LoVo (cell line): ENCODE measurements at regions not wholly inside any gene's neighbourhood (a gene's known extent, or its start where the extent isn't known, plus 50 kb on each side); places are given as distances from the start of the nearest gene placed in this dataset.
"Not testable (repeated sequence)": the region's sequence is repeated elsewhere in the genome, so short reads cannot be mapped to it uniquely, and the experiment has no call there.

Experiments
- DNase-seq: peaks from one replicate; pipeline ENCODE4 v3.0.0-alpha.2; 2016; ENCODE audit warnings: low spot score

DNA sequence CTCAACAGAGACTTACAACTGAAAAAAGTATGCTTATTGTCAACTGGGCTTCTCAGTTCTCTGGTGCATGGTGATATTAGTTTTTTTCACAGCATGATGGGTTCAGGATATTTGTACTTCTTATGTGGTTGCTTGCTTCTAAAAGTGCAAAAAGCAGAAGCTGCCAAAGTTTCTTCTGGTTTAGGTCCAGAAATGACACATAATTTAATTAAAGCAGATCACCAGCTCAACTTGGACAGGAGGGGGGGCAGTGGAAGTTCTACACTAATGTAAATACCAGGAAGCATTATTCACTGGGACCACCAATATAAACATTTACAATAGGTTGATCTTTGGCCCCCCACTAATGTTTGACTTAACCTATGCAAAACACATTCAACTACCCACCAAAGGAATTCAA, 354.8 kb upstream of the BRINP3 start:
- no peak for DNase-seq

DNA sequence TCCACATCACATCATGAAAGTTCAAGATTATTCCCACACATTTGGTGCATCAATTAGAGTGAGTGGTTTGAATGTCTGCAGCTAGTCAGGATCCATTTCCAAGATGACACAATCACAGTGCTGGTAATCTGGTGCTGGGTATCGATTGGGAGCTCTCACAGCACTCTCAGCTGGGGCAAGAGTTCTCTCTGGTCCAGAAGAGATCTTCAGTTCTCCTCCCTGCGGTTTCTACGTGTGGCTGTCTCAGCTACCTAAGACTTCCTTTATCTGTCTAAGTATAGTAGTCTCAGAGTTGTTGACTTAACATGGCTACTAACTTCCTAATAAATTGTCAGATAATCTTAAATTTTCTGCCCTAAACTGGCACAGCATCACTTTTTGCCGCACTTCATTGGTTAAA, 358.0 kb upstream of the BRINP3 start:
- DNase-seq = no peak

DNA sequence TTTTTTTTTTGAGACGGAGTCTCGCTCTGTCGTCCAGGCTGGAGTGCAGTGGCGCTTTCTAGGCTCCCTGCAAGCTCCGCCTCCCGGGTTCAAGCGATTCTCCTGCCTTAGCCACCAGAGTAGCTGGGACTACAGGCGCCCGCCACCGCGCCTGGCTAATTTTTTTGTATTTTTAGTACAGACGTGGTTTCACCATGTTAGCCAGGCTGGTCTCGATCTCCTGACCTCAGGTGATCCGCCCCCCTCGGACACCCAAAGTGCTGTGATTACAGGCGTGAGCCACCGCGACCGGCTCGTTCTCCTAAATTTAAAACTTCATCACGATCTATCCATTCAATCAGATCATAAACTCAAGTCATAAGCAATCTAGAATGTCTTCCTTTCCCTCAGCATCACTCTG, 359.5 kb upstream of the BRINP3 start:
- DNase-seq = not testable (repeated sequence)

DNA sequence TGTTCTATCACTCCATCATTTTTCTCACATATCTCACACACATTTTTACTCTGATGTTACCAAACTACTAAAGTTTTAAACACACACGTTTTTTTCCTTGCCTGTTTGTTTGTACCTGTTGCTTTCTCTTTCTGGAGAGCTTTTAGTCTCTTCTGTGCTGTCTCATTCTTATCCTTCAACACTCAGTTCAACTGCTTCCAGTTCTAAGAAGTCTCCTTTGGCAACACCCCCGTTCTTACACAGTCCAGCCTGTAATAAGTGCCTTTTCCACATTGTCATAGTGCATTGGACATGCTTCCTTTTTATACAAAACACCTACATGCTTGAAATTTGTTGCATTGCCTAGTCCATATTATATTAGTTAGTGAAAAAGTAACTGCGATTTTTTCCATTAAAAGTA, 360.2 kb upstream of the BRINP3 start:
- DNase-seq = no peak

DNA sequence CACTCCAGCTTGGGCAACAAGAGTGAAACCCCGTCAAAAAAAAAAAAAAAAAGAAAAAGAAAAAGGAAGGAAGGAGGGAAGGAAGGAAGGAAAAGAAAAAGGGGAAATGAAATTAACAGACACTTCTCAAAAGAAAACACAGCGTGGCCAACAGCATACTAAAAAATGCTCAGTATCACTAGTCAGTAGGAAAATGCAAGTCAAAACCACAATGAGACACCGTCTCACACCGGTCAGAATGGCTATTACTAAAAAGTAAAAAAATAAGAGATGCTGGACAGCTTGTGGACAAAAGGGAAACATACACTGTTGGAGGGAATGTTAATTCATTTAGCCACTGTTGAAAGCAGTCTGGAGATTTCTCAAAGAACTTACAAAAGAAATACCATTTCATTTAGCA, 369.5 kb upstream of the BRINP3 start:
- DNase-seq = no peak

DNA sequence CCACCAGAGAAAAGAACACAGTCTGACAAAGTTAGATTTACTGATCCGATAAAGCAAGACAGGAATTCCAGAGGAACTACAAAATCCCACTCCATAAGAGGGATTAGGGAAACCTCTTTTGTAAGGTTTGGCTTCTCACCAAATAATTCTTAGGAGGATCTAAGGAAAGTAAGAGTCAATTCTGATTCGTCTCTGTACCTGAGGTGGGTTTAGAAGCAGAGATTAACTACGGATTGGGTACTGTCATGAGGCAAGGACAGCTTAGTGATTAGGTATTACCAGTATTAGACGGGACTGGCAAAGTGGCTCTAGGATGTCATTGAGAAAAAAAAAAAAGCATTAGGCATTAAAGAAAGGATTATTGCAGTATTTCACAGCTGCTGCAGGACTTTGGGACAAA, 371.7 kb upstream of the BRINP3 start:
- no peak for DNase-seq

DNA sequence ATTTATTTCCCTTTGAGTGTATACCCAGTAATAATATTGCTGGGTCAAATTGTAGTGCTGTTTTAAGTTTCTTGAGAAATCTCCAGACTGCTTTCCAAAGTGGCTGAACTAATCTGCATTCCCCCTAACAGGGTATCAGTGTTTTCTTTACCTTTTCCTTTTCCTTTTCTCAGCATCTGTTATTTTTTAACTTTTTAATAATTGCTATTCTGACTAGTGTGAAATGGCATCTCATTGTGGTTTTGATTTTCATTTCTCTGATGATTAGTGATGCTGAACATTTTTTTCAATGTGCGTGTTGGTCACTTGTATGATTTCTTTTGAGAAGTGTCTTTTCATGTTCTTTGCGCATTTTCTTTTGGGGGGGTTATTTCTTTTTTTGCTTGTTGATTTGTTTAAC, 374.9 kb upstream of the BRINP3 start:
- DNase-seq = no peak

DNA sequence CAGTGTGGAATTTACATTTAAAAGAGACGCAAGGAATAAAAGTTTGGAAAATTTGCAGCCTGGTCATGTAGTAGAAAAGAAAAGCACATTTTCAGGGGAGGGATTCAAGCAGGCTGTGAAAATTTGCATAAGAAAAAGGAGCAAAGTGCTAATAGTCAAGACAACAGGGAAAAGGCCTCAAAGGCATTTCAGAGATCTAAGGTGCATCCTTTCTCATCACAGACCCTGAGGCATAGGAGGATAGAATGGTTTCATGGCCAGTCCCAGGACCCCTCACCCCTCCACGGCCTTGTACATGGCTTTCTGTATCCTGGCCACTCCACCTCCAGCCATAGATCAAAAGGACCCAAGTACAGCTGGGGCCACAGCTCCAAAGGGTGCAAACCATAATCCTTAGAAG, 380.5 kb upstream of the BRINP3 start:
- no peak for DNase-seq

DNA sequence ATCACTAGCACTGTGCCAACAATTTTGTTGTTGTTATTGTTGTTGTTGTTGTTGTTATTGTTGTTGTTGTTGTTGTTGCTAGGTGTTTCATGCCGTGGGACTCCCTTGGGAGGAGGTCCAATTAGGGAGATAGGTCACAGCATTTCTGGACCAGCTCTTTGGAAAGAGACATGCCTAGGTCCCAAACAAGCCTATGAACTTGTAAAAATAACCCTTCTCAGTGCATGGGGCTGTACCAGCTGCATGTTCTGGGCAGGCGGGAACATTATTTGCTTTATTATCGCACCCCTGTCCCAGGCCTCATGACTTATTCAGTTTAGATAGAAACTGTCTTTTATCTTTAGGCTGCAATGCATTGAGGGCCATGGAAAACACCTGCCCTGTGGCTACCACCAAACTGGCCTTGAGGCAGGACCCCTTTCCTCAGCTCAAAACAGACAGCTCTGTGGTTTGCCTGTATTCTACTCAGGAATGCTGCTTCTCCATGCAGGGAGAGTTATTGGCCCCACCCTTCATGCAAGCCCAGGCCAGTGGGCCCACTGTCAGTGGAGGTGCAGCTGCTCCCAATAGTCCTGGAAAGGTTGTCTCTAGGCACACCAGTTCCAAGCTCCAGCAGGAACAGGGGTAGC, 386.5 kb upstream of the BRINP3 start:
- no peak for DNase-seq

DNA sequence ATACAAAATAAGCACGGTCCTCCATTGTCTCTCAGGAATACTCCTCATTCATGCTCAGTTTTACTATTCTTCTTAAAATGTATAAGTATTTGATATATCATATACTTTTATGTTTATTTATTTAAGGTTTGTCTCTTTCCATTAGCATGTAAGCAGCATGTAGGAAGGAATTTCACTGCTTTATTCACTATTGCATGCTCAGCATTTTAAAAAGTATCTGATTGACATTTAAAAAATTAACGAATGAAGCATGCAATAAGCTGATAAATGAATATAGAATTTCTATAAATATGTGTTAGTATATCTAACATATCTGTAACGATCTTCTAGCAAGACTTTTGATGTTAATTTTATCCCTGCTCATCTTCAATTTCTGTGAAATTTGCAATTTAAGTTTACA, 402.7 kb upstream of the BRINP3 start:
- no peak for DNase-seq

DNA sequence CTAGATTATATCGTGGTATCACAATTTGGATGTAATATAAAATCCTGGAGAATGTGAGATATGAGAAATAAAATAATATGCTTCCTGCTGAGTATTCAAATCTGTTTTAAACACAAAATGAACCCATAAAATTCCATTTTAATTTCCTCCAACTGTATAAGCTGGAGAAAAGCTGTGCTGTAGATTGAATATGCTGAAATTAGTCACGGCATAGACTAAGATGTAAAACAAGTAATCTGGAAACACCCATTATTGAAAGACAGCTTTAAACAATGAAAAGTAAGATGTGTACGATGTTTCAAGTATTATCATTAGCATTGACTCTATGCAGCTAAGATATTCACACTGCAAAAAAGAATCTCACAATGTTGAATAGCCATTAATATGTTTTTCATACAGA, 403.4 kb upstream of the BRINP3 start:
- DNase-seq = no peak

DNA sequence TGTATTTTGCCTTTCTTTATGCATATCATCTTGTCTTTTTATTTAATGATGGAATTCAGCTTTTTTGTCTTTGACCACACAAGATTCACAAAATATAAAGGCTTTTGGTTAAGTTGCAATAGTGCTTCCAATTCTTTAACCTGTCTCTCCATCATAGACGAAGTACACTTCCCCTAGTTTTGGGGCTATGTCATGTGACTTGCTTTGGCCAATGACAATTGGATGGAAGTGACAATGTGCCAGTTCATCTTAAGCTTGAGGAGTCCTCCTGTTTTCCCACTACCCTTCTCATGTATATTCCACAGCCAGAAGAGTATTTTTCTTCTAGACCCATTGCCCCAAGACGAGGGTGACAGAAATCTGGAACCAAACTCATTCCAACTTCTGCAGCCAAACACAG, 419.6 kb upstream of the BRINP3 start:
- DNase-seq = no peak

DNA sequence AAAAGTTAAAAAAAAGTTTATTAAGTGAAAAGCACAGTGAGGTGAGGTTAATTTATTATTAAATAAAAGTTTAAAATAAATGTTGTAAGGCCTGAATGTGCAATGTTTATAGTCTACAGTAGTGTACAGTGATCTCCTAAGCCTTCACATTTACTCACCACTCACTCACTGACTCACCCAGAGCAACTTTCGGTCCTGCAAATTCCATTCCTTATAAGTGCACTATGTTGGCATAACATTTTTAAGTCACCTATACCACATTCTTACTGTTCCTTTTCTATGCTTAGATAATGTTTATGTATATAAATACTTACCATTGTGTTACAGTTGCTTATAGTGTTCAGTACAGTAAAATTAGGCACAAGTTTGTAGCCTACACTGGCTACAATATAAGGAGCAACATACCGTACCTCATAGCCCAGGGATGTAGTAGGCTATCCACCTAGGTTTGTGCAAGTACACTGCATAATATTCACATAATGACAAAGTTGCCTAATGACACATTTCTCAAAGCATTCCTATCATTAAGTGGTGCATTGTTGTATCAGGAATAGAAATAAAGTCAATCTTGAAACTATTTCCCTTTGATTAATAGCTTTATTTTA, 426.5 kb upstream of the BRINP3 start:
- DNase-seq = no peak

DNA sequence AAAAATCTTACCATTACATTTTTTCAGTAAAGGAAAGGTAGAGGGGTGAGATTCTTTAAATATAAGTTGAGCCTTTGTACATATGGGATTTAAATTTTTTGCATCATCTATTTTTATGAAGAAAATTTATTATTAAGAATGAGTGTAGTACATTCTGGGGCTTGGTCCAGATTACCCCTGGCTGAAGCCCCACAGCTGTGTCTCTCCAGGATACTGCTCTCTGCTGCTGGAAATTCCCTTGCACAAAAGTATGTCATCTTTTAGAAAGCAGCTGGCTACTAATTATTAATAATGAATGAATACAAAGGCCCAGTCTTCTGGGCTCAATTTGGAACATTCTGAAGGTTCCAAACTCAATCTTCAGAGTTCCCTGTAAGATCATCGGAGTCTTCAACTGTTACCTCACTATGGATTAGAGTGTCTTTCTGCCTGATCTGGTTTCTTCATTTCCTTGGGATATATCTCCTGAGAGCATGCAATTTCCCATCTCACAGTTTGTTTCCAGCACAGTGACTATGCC, 428.6 kb upstream of the BRINP3 start:
- DNase-seq = no peak

DNA sequence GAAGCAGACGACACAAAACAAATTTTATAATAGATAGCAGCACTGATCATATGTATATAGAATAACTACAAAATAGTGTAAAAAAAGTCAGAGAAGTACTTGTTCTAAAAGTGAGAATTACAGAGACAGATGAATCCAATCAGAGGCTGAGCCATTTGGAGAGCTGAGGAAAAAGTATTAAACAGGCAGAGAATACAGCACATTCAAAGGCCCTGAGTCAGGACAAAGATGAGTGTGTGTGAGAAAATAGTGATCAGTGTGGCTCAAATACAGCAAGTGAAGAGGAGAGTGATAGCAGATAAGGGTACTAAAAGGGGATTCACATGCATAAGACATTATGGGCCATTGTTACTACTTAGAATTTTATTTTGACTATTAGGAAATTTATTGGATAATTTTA, 430.6 kb upstream of the BRINP3 start:
- DNase-seq = no peak

DNA sequence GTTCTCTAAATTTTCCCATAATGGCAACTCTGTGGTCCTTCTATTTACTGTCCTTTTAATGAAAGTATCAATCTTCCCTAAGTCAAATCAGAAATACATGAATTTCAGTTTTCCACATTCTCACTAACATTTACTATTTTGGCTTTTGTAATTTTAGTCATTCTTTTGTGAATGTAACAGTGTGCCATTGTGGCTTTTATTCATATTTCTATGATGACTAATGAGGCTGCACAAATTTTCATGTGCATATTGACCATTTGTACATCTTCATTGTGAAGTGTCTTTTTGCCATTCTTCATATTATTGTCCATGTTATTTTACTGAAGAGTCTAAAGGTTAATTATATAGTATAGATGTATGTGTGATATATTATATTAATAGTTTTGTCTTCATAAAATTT, 431.0 kb upstream of the BRINP3 start:
- no peak for DNase-seq

DNA sequence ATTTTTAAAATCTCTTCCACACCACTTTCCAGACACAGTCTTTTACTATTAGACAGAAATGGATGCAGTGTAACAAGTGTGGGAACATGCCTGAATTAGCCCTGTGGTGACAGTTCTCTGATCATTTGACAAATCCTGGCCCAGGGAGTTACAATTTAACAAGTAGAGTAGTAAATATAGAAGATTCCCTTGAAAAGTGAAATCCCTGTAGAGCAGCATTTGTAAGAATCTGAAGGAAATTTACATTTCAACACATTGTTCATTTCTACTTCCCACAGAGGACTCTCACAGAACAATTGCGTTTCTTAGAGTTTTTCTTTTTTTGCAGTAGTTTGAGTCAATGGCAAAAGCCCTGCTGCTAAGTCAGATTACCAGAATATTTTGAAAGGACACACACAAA, 458.3 kb upstream of the BRINP3 start:
- no peak for DNase-seq

DNA sequence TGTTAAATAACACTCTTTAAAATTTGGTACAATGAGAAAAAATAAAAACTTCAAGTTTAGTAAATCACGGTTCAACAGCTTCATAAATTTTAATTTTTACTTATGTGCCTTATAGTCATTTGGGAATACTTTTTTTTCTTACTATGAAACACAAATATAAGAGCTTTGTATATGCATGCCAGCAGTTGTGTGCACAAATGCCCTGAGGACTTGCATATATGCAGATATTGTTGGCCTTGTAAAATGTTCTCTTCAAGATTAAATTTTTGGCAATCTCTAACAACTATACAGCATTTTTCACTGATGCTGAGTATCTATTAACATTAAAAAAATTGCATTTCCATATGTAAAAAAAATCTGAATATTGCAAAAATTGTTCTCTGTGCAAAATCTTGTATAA, 458.7 kb upstream of the BRINP3 start:
- no peak for DNase-seq

DNA sequence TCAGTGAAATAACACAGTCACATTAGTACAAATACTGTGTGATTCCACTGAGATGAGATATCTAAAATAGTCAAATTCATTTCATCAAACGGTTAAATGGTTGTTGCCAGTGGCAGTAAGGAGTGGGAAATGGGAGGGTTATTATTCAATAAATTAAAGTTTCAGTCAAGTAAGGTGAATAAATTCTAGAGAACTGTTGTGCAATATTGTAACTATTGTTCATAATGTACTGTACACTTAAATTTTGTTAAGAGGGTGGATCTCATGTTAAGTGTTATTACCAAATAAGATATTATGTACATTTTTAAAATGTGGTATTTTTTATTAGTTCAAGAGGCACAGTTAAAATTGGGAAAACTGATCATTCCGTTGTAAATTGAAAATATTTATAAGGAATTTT, 463.3 kb upstream of the BRINP3 start:
- no peak for DNase-seq

DNA sequence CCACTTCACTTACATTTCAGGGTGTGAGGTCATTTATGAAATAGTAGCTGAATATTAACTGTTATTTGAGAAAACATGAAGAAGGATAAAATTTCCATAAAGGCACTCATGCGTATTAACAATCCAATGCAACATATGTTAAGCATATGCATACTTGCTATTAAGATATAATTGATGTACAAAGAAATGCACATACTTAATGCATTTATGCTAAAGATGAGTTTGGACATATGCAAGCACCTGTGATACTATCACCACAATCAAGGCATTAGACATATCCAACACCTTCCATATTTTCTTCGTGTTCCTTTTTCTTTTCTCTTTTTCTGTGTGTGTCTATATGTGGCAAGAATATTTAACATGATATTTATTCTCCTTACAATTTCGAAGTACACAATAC, 464.8 kb upstream of the BRINP3 start:
- no peak for DNase-seq

DNA sequence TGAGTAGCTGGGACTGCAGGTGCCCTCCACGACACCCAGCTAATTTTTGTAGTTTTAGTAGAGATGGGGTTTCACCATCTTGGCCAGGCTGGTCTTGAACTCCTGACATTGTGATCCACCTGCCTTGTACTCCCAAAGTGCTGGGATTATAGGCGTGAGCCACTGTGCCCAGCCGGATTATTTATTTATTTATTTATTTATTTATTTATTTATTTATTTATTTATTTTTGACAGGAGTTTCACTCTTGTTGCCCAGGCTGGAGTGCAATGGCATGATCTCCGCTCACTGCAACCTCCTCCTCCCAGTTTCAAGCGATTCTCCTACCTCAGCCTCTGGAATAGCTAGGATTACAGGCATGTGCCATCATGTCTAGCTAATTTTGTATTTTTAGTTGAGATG, 466.1 kb upstream of the BRINP3 start:
- DNase-seq = not testable (repeated sequence)

DNA sequence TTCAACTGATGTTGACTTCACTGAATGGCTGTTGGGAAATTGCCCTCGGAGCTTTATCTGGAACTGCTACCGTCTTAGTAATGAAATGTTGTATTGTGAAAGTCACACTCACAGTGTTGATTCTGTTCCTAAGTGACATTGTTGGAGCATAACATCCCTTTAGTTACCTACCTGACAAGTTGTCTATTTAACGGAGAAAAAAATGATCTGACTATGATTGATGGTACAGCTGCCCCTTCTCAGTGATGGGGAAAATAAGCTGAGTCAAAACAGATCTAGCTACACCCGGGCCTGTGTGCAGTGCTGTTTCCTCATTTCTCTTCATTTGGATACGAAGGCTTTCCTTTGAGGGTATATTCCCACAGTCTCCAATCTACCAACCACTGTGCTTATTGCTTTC, 472.3 kb upstream of the BRINP3 start:
- DNase-seq = no peak

DNA sequence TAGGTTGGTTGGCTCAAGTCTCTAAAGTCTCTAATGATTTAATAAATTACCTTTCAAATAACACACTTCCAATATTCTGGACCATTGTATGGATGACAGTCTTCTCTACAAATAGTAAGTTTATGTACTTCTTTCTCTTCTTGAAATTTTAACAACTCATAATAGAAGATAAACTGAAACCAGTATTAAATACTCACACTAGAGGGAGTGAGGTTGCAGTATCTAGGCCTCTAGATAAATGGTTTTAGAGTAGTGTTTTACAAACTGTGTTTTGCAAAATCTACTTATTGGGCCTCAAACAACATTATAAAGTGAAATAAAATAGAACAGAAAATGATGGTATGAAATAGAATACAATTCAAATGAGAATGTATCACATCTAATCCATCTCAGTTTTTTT, 479.9 kb upstream of the BRINP3 start:
- no peak for DNase-seq

DNA sequence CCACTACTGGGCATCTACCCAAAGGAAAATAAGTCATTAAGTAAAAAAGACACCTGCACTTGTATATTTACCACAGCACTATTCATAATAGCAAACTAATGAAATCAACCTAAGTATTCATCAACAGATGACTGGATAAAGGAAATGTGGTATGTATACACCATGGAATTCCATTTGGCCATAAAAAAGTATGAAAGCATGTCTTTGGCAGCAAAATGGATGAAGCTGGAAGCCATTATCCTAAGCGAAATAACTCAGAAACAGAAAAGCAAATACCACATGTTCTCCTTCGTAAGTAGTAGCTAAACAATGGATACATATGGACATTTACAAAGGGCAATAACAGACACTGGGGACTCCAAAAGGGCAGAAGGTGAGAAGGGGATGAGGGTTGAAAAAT, 485.7 kb upstream of the BRINP3 start:
- no peak for DNase-seq
